ENCODE measurements at regions not wholly inside any gene's neighbourhood (a gene's known extent, or its start where the extent isn't known, plus 50 kb on each side); places are given as distances from the start of the nearest gene placed in this dataset.

DNA sequence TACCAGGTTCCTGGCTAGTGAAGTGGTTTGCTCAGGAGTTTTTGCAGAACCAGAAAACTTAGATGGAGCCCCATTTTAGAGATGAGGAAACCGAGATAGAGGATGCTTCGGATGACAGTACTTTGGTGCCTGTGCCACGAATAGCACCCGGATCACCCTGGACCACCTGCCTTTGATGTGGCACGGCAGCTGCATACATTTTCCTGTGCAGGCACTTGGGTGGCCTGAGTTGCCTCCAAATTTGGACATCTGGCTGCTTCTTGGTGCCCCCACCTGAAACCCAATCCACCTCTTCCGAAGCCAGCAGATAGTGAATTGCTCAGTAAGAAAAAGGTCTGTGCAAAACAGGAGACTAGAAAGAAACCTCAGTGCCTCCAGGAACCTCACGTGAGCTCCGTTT is 140.6 kb upstream of the ID2 start:
- peak; percentile 20 for DNase-seq

DNA sequence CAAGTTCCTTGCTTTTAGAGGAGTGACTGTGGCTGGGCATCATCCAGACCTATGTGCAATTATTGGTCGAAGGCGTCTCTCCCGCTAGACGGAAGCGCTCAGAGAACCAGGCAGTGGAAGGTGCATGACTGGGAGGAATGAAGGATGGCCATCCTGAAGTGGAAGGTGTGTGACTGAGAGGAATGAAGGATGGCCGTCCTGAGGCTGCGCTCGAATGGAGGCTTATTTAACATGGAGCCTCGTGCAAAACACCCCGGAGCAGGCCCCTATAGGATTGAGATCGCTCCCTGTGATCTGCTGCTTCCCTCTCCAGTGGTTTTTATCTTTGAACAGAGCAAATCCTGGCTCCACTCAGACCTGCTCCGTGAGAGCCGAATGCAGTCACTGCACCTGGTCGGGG is 140.2 kb upstream of the ID2 start:
- no peak for DNase-seq

DNA sequence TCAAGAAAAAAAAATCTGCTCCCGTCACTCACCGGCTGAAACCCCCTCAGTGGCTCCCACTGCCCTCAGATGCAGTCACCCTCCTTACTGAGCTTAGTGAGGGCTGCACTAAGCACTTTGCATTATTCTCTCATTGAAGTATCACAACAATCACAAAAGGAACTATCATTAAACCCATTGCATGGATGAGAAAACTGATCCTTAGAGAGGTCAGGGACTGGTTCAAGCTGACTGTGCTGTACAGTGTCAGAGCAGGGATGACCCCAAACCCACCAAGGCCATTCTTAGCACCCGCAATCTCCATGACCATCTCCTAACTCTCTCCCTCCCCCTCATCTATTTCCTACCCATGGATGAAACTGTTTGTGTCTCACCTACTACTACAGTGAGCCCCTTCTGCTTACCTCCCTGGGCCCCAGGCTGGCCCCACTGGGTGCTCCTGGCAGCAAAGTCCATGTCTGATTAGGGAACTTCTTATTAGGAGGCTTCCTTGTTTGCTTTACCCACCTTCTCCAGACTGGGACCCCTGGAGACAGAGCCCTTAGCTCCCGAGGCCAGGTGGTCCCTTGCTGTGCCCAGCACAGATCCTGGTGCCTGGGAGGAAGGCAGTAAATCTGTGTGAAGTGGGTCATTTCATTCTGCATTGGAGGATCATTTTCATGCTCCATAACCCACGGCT is 139.3 kb upstream of the ID2 start:
- peak; percentile 5 for DNase-seq

DNA sequence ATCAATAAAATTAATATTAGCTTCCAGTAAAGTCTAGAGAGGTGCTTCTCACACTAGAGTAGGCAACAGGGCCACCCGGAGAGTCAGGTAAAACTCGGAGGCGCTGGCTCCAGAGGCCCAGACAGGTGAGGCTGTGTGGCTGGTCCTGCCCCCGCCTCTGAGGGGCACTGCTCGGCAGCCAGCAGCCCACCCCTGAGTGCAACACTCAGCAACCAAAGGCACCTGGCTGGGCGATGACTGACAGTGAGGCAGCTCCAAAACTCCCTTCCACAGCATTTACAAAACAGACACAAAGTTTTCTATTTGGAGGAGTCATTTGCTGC is 138.8 kb upstream of the ID2 start:
- no peak for DNase-seq

DNA sequence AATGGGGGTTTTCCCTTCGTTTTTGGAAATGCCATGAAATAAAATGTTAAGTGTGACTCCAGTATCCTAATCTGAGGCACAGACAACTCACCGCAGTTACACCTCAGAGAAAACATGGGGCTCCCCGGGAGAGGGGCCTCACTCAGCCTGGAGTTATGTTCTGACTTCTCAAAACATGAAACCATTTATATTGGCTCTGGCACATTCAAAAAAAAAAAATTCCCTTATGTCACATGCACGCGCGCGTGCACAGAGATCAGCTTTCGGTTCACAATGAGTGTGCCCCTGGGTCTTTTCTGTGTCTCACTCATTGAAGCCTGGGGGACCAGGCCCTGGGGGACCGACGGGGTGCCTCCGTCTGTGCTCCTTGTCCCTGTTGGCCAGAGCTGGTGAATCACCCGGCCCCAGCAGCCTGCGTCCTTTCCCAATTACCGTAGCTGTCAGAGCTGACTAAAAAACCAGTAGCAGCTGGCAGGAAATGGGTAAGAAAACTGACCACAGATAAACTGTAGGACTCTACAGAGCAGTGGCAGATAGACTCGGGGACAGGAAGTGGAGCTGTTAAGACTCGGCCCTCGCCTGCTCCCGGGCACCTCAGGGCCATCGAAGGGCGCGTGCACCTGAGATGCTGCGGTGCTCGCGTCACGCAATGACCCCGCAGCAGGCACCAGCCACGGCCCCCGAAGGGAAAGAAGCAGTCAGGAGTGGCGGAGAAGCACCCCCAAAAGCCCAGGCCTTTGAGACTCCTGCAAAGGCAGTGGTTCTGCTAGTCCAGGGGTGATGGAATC is 138.3 kb upstream of the ID2 start:
- DNase-seq, result peak; percentile 36

DNA sequence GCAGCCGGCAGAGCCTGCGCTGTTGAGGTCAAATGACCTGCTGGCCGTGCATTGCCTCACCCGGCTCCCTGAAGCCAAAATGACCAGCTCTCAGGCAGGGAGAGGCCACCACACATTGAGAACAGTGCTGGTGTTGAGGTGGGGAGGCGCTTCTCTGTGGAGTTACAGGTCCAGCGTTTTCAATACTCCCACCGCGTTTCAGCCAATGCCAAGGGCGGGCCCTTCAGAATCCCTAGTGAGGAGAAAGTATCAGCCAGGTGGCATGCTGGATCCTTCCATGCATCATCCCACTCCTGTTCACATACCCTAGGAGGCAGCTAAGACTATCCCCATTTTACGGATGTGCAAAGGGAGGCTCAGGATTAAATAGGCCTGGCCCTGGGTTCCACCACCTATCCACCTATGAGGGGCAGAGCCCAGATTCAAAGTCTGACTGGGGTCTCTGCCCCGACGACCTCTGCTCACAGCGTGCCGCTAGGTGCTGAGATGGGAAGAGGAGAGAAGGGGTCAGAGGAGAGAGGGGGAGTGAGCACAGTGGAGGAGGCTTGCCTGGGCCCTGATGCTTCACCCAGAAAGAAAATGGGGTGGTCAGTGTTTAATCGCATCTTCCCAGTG is 137.6 kb upstream of the ID2 start:
- no peak for DNase-seq

DNA sequence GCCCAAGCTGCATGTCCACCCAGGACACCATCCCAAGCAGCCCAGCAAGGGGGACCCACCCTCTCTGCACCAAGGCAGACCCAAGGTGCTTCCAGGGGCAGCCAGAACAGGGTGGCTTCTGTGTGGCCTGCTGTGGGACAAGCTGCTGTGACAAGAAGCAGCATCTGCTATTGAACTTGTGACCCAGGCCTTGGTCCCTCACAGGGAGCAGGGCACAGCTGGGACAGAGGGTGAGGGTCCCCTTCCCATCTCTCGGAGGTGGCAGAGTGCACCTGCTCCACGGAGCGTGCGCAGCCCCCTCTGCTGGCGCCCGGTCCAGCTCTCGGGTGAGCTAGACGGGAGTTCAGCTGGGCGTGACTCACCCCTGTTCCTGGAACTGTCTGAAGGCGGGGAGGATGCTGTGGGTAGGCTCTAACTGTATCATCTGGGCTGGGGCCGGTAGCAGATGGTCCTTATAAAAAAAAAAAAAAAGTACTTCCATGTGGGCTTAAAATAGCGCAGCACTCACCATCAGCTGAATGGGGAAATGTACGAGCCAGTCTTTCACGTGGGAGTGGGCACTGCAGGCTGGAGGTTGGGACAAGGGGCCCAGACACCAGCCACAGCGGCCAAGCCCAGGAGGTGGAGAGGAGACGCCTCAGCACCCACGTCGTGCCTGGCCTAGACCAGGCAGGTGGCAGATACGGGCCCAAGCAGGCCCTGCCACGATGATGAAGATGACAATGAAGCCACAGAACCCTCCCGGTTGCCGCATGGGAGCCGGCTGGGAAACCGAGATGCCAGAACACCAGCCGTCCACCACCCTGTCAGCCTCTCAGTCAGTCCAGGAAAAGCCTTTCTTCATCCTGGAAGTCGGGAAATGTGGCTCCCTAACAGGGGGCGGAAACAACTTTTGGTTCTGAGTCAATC is 136.8 kb upstream of the ID2 start:
- peak; percentile 62 for DNase-seq

DNA sequence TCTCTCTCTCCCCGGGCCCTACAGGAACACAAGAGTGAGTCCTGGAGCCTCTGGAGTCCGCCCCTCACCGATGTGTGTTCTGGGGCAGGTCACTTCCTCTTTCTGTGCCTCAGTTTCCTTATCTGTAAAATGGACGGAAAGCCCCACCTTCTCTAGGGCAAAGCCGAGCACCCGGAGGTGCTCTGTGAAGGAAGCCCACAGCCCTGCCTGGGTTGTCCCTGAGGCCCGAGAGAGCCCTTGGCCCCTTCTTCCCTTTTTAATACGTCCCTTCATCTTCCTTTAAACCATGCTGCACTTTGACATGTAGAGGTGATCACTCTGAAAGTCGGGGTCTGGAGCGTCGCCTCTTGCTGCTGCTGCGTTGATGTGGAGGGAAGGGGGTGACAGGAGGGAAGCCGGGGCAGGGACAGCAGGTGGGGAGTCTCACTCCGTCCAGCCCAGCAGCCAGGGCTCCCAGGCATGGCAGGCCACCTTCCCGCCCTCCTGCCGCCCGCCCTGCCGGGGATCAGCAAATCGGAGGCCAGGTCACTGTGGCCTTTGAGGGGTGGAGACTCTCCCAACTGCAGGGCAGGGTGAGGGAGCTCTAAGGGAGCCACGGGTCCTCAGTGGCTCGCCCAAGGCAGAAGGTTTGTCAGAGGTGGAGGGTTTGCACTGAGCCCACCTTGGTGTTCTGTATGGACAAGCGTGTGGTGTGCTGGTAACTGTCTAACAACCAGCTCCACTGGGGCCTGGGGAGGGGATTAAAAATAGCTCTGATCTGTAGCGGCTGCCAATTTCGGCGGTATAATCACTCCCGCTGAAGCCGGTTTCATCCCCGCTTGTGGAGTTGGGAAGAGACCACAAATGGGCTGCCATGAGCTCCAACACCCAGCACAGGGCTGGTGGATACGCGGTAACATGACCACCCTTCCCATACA is 135.9 kb upstream of the ID2 start:
- peak; percentile 20 for DNase-seq

DNA sequence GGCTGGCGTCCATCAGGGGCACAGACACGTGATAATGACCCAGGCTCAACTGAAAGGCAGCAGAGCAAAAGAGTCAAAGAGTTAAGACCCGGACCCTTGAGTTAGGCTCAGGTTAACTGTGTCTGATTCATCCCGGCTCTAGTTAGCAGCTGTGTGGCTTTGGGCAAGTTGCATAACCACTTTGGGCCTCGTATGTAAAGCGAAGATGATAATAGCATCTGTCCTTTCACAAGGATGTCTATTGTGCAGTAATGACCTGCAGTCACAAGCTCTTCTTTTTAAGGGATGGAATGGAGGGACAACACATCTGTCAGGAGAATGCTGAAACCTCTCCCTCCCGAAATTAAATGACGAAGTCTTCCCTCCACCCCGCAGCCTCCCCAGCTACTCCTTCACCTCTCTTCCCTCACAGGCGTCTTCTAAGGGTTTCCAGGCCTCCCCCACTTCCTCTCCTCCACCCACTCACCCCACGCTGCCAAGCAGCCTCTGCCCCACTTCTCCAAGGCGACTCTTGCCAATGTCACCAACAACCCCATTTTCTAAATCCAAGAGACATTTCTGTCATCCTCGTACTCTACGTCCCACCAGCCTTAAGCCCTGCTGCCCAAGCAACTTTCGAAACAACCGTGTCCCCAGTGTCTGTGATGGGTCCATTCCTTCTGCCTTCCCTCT is 135.1 kb upstream of the ID2 start:
- DNase-seq, result peak; percentile 8

DNA sequence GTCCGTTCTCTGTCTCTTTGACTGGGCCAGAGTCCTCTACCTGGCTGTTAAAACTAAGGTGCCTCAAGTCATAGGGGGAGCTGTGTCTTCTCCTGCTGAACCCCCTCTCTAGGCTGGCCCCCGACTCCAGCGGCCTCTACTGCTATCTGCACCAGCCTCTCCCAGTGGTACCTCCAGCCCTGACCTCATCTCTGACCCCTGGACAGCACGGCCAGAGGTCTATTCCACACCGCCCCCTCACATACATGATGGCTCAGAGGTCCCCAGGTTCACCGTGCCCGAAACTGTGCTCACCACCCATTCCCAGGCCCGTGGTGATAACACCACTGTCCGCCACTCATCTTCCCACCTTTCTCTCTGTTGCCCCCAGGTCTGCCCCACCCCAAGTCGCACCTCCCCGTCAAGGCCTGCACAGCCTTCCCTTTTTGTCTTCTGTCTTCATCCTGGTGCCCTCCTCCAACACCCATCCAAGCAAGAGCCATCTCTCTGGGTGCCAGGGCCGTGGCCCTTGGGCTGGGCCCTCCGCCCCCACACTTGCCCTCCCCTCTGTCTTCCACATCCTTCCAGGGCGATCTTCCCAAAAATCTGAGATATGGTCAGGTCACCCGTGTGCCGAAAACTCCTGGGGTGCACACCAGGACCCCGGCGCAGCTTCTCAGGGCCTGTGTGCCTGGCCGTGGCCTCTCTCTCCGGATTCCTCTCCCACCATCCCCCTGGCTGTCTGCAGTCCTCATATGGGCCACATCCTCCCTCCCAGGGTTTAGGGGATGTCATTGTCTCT is 134.4 kb upstream of the ID2 start:
- peak; percentile 7 for DNase-seq

DNA sequence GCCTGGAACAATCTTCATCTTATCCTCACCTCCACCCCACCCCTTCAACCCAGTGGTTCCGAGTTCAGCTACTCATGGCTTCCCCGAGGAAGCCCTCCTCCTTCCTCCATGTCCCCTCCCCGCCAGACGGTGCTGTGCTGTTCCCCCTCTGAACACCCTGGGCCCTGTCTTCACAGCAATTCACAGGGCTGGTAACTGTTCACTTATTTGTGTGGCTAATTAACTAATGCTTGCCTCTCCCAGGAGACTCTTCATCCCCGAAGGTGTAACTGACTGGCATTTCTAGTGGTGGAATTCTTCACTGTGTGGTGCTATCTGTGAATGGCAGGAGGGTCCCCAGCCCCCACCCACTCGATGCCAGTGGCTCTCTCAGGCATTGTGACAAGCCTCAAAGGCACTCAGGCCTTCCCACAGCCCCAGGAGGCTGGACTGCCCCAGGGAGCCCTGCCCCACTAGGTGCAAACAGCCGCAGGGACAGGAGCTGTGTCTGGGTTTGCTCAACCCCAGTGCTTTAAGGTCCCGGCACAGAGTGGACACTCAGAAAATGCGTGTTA is 133.7 kb upstream of the ID2 start:
- no peak for DNase-seq

DNA sequence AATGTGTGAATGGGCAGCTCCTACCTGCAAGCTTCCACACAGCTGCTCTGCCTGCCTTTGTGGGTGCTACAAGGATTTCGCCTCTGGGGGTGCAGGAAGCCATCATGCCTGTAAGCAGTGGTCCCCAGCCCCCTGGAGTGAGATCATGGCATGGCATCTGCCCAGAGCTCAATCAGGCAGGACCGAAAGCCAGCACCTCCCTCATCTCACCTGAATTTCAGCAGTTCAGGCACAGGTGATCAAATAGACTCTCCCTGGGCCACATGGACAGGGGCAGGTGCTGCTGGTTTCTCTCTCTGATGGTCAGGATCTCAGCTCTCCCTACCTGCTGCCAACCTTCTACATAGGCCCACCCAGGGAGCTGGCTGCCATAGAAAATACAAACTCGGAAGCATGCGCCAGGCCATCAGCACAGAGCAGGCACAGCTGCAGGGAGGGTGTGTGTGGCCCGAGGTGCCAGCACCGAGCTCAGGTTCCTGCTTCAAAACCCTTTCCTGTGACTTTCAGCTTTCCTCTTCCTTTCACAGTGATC is 133.2 kb upstream of the ID2 start:
- DNase-seq, result no peak

DNA sequence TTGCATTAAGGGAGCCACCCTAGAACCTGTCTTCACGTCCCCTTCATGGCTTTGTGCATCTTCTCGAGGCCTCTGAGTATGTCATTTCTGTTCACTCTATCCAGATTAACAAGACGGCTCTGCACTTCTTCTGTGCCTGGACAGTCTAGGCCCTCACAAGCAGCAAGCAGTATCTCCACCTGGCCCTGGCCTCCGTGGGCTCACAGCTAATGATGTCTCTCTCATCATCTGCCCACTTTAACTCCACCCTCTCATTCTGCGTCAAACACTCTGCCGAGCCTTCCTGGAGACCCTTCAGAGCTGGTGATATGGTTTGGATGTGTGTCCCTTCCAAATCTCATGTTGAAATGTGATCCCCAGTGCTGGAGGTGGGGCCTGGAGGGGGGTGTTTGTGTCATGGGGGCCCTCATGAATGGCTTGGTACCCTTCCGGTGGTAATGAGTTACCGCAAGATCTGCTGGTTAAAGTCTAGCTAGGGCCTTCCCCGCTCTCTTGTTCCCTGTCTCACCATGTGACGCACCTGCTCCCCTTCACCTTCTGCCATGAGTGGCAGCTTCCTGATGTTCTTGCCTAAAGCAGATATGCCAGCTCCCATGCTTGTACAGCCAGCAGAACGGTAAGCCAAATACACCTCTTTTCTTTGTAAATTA is 132.5 kb upstream of the ID2 start:
- DNase-seq, result no peak

DNA sequence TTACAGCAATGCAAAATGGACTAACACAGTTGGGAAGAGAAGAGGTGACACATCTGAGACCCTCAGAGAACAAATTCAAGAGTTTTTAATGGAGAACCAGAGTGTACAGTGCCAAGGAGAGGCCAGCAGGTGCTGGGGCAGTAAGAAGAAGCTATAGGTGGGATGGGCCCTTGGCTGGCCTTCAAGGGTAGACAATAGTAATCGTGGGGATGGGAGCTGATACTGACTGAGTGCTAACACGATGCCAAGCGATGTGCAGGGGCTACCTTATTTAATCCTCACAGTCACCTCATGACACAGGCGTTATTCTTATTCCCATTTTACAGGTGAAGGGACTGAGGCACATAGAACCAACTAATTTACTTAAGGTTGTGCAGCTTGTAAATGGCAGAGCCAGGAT is 131.9 kb upstream of the ID2 start:
- DNase-seq, result no peak

DNA sequence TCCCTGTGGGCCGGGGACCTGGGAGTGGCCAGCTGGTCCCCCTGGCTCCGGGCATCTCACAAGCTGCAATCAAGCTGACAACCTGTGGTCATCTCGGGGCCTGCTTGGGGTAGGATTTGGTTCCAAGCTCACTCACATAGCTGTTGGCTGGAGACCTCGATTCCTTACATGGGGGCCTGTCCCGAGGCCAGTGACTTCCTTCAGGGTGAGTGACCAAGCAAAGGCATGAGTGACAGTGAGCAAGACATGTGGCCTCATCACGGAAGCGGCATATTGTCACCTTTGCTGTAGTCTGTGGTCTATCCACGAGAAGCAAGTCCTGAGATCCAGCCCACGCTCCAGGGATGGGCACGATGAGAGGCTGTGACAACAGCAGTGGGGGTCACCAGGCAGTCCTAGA is 131.4 kb upstream of the ID2 start:
- DNase-seq, result no peak

DNA sequence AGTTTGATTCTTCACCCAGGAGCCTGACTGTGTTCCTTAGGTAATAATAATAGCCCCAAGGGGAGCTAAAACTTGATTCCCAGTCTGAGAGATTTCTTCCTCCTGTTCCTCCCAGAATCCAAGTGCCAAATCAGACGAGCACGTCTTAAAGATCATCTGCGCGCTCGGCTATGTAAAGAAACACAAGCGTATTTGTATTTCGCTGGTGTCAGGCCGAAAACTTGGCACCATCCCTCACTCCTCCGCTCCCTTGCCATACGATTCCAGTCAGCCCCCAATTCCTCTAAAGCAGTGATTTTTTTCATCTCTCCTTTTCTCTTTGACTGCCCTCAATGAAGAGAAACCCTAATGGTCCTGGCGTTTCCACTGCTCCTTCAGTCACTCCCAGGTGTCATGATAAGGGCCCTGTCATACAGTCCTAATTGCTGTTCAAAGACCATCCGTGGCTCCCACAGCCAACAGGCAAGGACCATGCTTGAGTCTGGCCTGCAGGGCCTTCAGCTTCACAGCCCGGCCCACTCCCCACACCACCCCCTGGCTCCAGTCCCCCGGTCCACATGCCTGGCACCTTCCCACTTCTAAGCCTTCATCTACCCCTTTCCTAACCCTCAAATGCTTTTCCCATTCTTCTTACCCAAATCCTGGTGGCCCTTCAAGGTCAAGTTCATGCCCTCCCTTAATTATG is 130.8 kb upstream of the ID2 start:
- no peak for DNase-seq

DNA sequence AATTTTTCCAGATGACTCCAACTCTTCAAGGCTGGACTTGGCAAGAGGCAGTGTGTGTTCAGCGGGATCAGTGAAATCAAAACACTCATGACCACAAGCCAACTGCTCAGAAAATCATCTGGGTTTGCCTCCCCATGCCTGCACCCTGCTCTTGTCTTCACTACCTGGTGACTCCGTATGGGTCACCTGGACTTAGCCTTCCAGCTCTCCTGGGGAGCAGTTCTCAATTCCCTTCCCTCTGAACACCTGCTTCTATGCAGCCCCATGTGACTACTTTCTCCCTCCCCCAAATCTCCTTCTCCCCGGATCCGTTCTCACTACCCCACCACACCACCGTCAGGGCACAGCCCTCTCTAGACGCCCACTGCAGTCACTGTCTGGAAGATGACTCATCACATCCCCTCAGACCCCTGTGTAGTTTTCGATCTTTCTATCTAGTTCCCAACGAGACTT is 130.2 kb upstream of the ID2 start:
- no peak for DNase-seq

DNA sequence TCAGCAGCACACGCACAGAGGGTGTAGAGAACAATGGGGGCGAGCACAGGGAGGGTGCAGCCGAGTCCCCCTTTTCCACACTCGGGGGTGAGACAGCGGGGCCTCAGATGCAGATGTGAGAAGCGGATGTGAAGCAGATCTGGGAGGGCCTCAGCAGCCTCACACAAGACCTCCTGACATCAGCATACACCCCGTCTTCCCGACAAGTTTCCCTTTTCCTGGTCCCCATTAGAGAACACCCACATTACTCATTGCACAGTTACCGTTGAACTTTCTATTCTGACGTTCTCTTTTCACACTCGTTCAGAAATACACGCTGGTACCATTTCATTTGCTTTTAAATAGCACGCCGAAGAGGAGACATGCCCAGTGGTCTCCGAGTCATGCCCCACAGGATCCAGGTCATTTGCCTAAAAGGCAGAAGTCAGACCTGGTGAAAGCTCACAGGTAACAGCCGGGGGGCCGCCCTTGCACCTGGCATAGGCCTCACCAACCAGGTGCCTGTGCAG is 129.5 kb upstream of the ID2 start:
- no peak for DNase-seq

DNA sequence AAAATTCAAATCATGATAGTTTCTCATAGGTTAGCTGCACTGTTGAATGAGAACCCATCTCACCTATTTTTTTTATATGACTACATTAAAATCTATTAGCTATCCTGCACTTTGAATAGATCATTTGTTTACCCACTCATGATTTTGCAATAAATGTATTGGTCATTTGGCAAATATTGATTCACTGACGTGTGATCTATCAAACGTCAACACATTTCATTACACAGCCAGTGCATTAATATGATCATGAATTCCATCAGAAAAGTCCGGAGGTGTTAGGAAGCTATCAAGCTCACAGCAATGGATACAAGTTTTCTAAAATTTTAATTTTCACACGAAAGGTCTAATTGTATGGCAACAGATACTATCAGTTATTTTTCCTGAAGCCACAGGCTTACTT is 128.2 kb upstream of the ID2 start:
- no peak for DNase-seq

Data from right hindlimb (tissue), 1 donor.